Thoracic aorta (tissue), 2 donors: ENCODE measurements at regions not wholly inside any gene's neighbourhood (a gene's known extent, or its start where the extent isn't known, plus 50 kb on each side); places are given as distances from the start of the nearest gene placed in this dataset.

Experiments used
- ATAC-seq: fragments of 150-250 bp; one replicate; pipeline ENCODE4 v1.8.0; 2017; ENCODE audit warnings: low read depth; ENCODE audit not compliant: insufficient number of reproducible peaks, low FRiP score
- DNase-seq: peaks from one replicate; pipeline ENCODE4 v3.0.0-alpha.2; 2020; ENCODE audit warnings: low spot score
- H3K27ac ChIP-seq, 2 donors: fragments of 200-600 bp; sonication (generic); 1 replicate in 1 of 2; 2 replicates in 1 of 2; pipeline ENCODE4 v1.5.1; 2016; ENCODE audit warnings: mild to moderate bottlenecking in 2 of 2, moderate library complexity in 2 of 2
- H3K27me3 ChIP-seq: fragments of 200-600 bp; sonication (generic); replicated peaks from 2 replicates; pipeline ENCODE4 v1.6.0; 2016; ENCODE audit warnings: mild to moderate bottlenecking; ENCODE audit not compliant: insufficient read depth
- H3K36me3 ChIP-seq: fragments of 200-600 bp; sonication (generic); one replicate; pipeline ENCODE4 v1.5.1; 2016
- H3K4me1 ChIP-seq, 2 donors: fragments of 200-600 bp; sonication (generic); 1 replicate in 1 of 2; 2 replicates in 1 of 2; pipeline versions ENCODE4 v1.5.1 to v1.6.0; 2016; ENCODE audit warnings: low read depth in 2 of 2, mild to moderate bottlenecking in 1 of 2; ENCODE audit not compliant: control insufficient read depth in 1 of 2
- H3K4me3 ChIP-seq: fragments of 200-600 bp; sonication (generic); 2 replicates; pipeline ENCODE4 v1.5.1; 2016; ENCODE audit warnings: mild to moderate bottlenecking
- H3K9me3 ChIP-seq: fragments of 200-600 bp; sonication (generic); 2 replicates; pipeline ENCODE4 v1.5.1; 2016
- TF ChIP-seq, protein P1 (sequence below): fragments of 200-600 bp; sonication (generic); IDR thresholded peaks from one replicate; pipeline ENCODE4 v1.5.1; 2019; ENCODE audit warnings: antibody characterized with exemption

DNA sequence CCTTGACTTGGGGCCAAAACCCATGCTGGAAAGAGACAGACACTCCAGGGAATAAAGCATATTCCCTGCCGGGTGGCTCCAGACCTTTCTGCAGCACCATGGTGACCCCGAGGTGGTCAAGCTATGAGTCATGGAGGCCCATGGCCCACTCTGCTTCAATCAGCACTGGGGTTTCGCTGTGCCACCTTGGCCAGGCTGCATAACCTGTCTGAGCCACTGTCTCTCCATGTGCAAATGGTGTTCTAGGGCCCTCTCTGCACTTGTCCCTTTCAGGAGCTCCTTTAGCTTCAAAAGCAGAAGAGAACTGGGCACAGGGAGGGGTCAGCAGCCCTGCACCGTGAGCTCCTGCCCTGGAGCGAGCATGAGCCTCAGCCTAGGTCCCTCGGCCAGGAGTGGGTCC lies 410.1 kb downstream of the SHANK2 start:
- no peak overlapping the region for H3K27ac ChIP-seq
- no peak for ATAC-seq
- H3K36me3 ChIP-seq: no peaks in the 10 kb centered on the region
- no peaks in the 10 kb centered on the region for H3K27me3 ChIP-seq
- TF ChIP-seq, protein P1, sequence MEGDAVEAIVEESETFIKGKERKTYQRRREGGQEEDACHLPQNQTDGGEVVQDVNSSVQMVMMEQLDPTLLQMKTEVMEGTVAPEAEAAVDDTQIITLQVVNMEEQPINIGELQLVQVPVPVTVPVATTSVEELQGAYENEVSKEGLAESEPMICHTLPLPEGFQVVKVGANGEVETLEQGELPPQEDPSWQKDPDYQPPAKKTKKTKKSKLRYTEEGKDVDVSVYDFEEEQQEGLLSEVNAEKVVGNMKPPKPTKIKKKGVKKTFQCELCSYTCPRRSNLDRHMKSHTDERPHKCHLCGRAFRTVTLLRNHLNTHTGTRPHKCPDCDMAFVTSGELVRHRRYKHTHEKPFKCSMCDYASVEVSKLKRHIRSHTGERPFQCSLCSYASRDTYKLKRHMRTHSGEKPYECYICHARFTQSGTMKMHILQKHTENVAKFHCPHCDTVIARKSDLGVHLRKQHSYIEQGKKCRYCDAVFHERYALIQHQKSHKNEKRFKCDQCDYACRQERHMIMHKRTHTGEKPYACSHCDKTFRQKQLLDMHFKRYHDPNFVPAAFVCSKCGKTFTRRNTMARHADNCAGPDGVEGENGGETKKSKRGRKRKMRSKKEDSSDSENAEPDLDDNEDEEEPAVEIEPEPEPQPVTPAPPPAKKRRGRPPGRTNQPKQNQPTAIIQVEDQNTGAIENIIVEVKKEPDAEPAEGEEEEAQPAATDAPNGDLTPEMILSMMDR: no peak
- DNase-seq: no peak
- no peaks in the 10 kb centered on the region for H3K4me1 ChIP-seq
- H3K4me3 ChIP-seq: no peak overlapping the region
- H3K9me3 ChIP-seq: no peaks in the 10 kb centered on the region

DNA sequence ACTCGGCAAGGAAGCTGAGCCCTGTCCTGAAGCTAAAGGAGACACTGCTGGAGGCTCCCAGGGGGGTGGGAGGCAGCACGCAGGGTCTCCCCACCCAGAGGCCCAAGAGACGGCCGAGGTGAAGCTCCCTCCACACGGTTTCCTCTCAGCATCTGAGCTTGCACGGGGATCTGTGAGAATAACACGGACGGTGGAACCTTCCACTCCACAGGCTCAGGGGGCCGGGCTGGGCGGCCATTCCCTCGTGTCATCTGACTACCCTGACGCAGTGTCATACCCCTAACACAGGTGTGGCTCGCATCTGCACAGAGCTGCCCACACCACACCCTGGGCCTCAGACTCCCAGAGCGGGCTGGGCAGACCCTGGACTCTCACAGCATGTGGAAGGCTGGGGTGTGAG lies 409.7 kb downstream of the SHANK2 start:
- Histone ChIP-seq H3K36me3 (no peaks in the 10 kb centered on the region), H3K4me3 (no peak overlapping the region), H3K27me3 (no peaks in the 10 kb centered on the region), H3K27ac (no peak overlapping the region), H3K4me1 (no peaks in the 10 kb centered on the region), H3K9me3 (no peaks in the 10 kb centered on the region)
- DNase-seq: no peak
- TF ChIP-seq, protein P1: no peak
- no peak for ATAC-seq

DNA sequence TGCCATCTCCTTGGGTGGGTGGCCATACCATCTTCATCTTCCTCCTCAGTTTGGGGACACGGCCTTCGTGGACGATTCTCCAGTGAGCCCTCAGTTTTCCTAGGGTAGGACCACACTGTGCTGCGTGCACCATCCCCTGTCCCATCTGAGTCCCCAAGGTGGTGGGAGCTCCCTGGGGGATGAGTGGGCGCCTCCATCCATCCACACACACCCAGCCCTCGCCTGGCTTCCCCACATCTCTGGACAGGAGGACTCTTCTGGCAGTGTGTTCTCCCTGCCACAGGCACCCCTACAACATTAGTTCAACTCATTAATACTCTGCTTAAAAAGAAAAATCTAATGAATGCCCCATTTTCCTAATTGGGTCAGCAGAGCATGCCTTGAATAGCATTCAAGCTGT lies 408.5 kb downstream of the SHANK2 start:
- no peak for ATAC-seq
- TF ChIP-seq, protein P1: no peak
- Histone ChIP-seq H3K4me3 (no peak overlapping the region), H3K27ac (no peak overlapping the region), H3K9me3 (no peaks in the 10 kb centered on the region), H3K27me3 (no peaks in the 10 kb centered on the region), H3K4me1 (no peaks in the 10 kb centered on the region), H3K36me3 (no peaks in the 10 kb centered on the region)
- no peak for DNase-seq

DNA sequence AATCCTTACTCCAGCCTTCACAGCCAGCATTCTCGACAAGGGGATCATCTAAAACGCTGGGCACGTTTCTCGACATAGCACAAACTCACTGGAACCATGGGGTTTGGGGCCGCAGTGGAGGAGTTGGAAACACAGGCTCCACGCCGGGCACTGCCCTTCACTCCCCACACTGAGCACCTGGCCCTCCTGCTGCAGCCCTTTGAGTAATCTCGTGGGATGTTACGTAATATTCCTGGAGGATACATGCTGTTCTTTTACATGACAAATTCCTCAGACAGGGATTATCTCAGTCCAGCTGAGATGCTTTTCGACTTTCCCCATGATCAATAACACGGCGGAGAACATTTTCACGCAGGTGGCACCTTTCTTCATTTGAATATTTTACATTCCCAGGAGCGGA lies 408.0 kb downstream of the SHANK2 start:
- no peaks in the 10 kb centered on the region for H3K27me3 ChIP-seq
- TF ChIP-seq, protein P1: no peak
- H3K36me3 ChIP-seq: no peaks in the 10 kb centered on the region
- DNase-seq (no peak), ATAC-seq (no peak)
- H3K4me1 ChIP-seq: no peaks in the 10 kb centered on the region
- H3K4me3 ChIP-seq: no peak overlapping the region
- no peak overlapping the region for H3K27ac ChIP-seq
- H3K9me3 ChIP-seq: no peaks in the 10 kb centered on the region

DNA sequence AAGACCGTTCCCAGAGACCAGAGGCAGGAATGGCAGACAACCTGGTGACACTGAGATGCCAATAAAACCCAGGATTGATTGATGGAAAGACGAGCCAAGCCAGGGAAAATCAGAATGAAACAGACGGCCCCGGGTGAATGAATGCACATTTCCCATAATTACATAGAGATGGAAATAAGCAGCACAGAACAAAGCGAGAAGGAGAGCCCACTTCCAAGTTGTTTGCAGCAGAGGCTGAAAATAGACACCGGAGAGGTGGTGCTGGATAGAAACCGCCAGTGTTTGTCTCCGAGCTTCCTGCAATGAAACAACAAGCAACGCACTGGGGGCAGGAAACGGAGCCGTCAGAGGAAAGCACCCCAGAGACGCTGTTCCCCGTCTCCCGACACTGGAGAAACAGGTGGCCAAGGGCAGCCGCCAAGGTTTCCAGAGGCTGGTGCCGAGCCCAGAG lies 406.8 kb downstream of the SHANK2 start:
- Histone ChIP-seq H3K36me3 (no peaks in the 10 kb centered on the region), H3K4me3 (no peak overlapping the region), H3K27ac (no peak overlapping the region), H3K27me3 (no peaks in the 10 kb centered on the region), H3K9me3 (no peaks in the 10 kb centered on the region), H3K4me1 (no peaks in the 10 kb centered on the region)
- TF ChIP-seq, protein P1: no peak
- DNase-seq (no peak), ATAC-seq (no peak)
